Choroid plexus epithelial cell (primary cell): ENCODE measurements at regions not wholly inside any gene's neighbourhood (a gene's known extent, or its start where the extent isn't known, plus 50 kb on each side); places are given as distances from the start of the nearest gene placed in this dataset.

Experiments used
- DNase-seq: peaks from one replicate; pipeline ENCODE4 v3.0.0-alpha.2; 2010; ENCODE audit warnings: low read depth
- H3K4me3 ChIP-seq: 2 replicates; pipeline ENCODE4 v1.5.1; 2011; ENCODE audit warnings: low read depth, mild to moderate bottlenecking, control low read depth, low read length, moderate library complexity
- TF ChIP-seq, protein P1 (sequence below): conservative IDR thresholded peaks from 2 replicates; pipeline ENCODE4 v1.5.1; 2011; ENCODE audit warnings: low read depth, mild to moderate bottlenecking, control low read depth, inconsistent platforms, low read length, moderate library complexity

DNA sequence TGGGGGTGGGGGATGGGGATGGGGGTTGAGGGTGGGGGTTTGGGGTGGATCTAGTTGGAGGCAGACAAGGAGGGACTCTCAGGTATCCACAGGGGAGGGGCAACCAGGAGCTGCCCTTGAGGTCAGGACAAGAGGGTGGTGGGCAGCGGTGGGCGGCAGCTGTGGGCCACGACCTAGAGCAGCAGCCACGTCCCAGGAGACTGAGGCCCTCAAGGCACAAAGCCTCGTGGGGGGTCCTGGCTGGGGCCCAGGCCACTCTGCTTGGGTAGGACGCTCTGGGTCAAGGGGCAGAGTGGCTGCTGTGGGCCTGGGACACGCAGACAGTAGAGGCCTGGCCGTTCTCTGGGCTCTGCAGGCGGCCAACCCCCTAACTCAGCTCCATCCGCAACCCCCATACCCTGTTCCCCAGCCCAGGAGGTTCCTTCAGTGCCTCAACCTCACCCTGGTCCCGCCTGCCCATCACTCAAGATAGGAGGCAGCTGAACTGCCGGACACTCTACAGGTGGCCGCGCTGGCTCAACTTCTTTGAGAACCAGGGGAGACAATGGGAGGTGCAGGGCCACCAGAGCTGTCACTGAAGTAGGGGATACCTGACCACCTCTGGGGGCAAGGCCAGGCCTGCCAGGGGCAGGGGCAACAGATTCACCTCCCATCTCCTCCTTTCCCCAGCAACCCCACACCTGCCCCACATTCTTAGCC lies 75.6 kb downstream of the ENGASE start:
- TF ChIP-seq, protein P1, sequence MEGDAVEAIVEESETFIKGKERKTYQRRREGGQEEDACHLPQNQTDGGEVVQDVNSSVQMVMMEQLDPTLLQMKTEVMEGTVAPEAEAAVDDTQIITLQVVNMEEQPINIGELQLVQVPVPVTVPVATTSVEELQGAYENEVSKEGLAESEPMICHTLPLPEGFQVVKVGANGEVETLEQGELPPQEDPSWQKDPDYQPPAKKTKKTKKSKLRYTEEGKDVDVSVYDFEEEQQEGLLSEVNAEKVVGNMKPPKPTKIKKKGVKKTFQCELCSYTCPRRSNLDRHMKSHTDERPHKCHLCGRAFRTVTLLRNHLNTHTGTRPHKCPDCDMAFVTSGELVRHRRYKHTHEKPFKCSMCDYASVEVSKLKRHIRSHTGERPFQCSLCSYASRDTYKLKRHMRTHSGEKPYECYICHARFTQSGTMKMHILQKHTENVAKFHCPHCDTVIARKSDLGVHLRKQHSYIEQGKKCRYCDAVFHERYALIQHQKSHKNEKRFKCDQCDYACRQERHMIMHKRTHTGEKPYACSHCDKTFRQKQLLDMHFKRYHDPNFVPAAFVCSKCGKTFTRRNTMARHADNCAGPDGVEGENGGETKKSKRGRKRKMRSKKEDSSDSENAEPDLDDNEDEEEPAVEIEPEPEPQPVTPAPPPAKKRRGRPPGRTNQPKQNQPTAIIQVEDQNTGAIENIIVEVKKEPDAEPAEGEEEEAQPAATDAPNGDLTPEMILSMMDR, result no peak
- DNase-seq, result no peak
- no peak overlapping the region for H3K4me3 ChIP-seq

DNA sequence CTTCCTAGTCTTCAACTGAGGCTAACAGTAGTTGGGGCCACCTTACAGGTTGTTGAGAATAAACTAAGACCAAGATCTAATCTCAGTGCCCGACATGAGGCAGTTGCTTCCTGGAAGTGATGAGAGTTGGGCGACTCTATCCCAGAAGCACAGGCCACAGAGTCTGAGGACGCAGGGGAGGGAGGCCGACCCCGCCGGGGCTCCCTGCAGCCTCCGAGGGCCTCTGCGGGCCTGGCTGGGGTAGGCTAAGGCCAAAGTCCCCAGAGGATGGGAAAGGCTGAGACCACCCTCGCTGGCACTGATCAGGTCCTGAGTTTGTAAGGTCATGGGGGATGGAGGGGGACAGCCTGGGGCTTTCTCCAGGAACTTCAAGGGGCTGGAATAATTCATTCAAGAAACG lies 74.0 kb downstream of the ENGASE start:
- H3K4me3 ChIP-seq, result no peak overlapping the region
- no peak for DNase-seq
- TF ChIP-seq, protein P1, result no peak

DNA sequence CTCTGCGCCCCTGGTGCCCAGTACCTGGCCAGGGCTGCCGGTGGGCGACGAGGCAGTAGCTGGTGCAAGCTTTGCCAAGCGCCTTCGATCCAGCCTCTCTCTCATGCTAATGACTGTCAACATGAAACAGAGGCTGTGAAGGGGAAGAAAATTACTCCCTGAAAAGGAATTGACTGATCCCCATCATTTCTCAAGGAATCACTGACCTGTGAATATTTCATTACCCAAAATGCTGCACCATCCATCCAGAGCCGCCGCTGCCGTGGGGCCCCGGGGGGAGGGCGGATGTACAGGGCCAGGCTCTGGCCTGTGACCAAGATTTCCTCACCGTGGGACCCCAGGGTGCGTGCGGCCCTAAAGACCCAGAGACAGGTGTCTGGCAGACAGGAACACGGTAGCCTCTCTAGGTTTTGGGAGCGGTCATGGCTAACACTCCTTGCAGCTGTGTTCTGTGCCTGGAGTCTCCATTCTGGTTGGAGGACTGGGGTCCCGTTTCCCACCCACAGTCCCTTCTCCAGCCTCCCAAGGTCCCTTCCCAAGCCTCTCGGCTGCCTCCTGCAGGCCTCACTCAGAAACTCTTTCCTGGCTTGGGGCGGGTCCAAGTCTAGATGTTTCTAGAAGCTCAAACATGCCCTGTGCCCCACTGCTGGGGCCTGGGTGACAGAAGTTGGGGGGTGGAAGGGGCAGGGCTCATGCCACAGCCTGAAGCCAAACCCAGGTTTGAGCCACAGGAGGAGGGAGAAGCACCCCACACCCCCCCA lies 73.3 kb downstream of the ENGASE start:
- TF ChIP-seq, protein P1, result no peak
- no peak for DNase-seq
- no peak overlapping the region for H3K4me3 ChIP-seq

DNA sequence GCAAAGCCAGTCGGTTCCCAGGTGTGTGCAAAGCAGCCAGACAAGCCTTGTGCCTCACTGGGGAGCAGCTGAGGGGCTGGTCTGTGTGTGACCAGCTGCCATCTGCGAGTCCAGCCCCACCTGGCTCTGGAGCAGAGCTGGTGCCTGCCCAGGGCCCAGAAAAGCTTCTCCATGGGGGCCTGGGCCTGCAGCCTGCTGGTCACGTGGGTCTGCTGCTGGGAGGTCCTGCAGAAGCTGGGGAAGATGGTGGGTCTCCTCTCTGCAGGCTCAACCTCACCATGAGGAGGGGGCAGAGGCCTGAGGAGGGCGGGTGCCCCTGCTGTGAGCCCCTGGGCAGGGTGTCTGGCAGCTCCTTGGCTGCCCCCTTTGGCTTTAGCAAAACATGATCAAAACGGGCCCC lies 71.9 kb downstream of the ENGASE start:
- no peak overlapping the region for H3K4me3 ChIP-seq
- TF ChIP-seq, protein P1, result no peak
- DNase-seq, result no peak

DNA sequence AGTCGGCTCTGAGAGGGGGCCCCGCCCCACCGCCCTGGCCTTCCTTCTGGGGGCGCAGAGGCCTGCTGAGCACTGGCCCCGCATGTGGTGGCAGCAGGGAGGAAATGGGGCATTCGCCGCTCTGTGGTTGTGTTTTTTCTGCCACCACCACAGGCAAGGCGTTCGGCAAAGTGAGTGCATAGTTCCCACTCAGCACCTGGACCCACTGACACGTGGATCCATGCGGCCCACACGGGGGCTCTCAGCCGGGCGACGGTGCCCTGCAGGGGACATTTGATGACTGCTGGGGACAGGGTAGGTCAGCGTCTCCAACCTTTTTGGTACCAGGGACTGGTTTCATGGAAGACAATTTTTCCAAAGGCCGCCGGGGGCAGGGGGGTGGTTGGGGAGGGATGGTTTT lies 70.9 kb downstream of the ENGASE start:
- TF ChIP-seq, protein P1, result no peak
- H3K4me3 ChIP-seq, result no peak overlapping the region
- no peak for DNase-seq

DNA sequence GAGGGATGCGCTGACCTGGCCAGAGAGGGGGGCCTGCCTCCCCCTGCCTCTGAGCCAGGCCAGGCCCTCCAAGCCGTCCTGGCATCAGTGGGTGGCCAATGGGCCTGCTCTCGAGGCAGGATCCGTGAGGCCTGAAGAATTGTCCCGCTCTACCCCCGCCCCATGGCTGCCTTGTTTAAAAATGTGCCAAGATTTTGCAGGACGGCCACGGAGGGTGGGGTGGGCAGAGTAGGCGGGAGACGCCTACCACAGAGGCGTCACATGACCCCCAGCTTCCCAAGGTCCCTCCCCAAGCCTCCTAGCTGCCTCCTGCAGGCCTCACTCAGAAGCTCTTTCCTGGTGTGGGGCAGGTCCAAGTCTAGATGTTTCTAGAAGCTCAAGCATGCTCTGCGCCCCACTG lies 69.5 kb downstream of the ENGASE start:
- H3K4me3 ChIP-seq, result no peak overlapping the region
- TF ChIP-seq, protein P1, result no peak
- DNase-seq, result no peak
